Neural cell (in vitro differentiated cells): ENCODE measurements at regions not wholly inside any gene's neighbourhood (a gene's known extent, or its start where the extent isn't known, plus 50 kb on each side); places are given as distances from the start of the nearest gene placed in this dataset.

ENCODE experiments used
- CTCF ChIP-seq: fragments of 450-650 bp; IDR thresholded peaks from 2 replicates; pipeline ENCODE4 v1.5.1; 2014; ENCODE audit warnings: antibody characterized with exemption, mild to moderate bottlenecking, moderate library complexity; ENCODE audit not compliant: poor library complexity, severe bottlenecking
- EP300 ChIP-seq: fragments of 450-650 bp; conservative IDR thresholded peaks from 2 replicates; pipeline ENCODE4 v1.6.1; 2014; ENCODE audit warnings: antibody characterized with exemption, mild to moderate bottlenecking, moderate library complexity; ENCODE audit not compliant: poor library complexity, severe bottlenecking
- POLR2AphosphoS5 ChIP-seq: IDR thresholded peaks from 2 replicates; pipeline ENCODE4 v1.6.1; 2012
- TAF1 ChIP-seq: IDR thresholded peaks from 2 replicates; pipeline ENCODE4 v1.6.1; 2012; ENCODE audit warnings: low read depth

- TF ChIP-seq CTCF (no peak), TAF1 (no peak), POLR2AphosphoS5 (no peak), EP300 (no peak)
Measured at GRCh38 chr3:28845006-28845324, 435.9 kb upstream of the RBMS3 start.
